HepG2 (cell line): ENCODE measurements at regions not wholly inside any gene's neighbourhood (a gene's known extent, or its start where the extent isn't known, plus 50 kb on each side); places are given as distances from the start of the nearest gene placed in this dataset.

ENCODE experiments used
- ATAC-seq: fragments of 200-7000 bp; cut with Tn5 transposase; 3 replicates; pipeline ENCODE4 v1.9.1; 2020; ENCODE audit warnings: mild to moderate bottlenecking, moderate library complexity
- BruUV-seq: library from RNA; stranded (reverse); fragments of 400-500 nt; replicated peaks from 2 replicates; lab custom pipeline; 2021; lab: Mats Ljungman, UMichigan
- CTCF ChIA-PET: fragments of 300-600 bp; formaldehyde crosslinking; extraction: SDS; loops from one replicate; lab custom pipeline; 2021; ENCODE audit warnings: low total read pairs, inconsistent platforms, low intra/inter-chr PET ratio; lab: Yijun Ruan, JAX
- POLR2A ChIA-PET: fragments of 350-600 bp; sonication (Branson Sonifier 250); formaldehyde crosslinking; loops from one replicate; lab custom pipeline; 2020; ENCODE audit warnings: antibody characterized with exemption, inconsistent platforms; lab: Yijun Ruan, JAX
- DNase-seq: peaks from one replicate; pipeline ENCODE4 v3.0.0-alpha.2; 2015; ENCODE audit warnings: low spot score
- FAIRE-seq: peaks from 3 replicates; lab custom pipeline; 2011; peaks lifted over from hg19 to GRCh38; lab: Jason Lieb, UNC
- H2AFZ ChIP-seq: one replicate; pipeline ENCODE4 v1.6.1; 2011; ENCODE audit warnings: low read length, inconsistent platforms
- H3K27ac ChIP-seq: fragments of 300-600 bp; 3 replicates; pipeline ENCODE4 v1.8.0; 2011; ENCODE audit warnings: mixed run types, mild to moderate bottlenecking, mixed read lengths, low read length, inconsistent platforms; ENCODE audit not compliant: insufficient read depth; ENCODE audit errors: extremely low read length
- H3K27me3 ChIP-seq, 2 experiments: fragments of 200-600 bp in 1 of 2; 2 replicates in 1 of 2; 3 replicates in 1 of 2; pipeline versions ENCODE4 v1.6.0 to v1.8.0; 2011; ENCODE audit warnings: low read length in 2 of 2, mild to moderate bottlenecking in 2 of 2, moderate library complexity in 2 of 2, inconsistent platforms in 1 of 2; ENCODE audit not compliant: insufficient read depth in 2 of 2, control insufficient read depth in 1 of 2
- H3K36me3 ChIP-seq, 2 experiments: fragments of 200-600 bp in 1 of 2; replicated peaks in 1 of 2; 2 replicates in 1 of 2; 3 replicates in 1 of 2; pipeline versions ENCODE4 v1.5.1 to v1.8.0; 2011; ENCODE audit warnings: low read length in 2 of 2, inconsistent platforms in 1 of 2; ENCODE audit not compliant: insufficient read depth in 2 of 2, control insufficient read depth in 1 of 2
- H3K4me1 ChIP-seq: 2 replicates; pipeline ENCODE4 v1.5.1; 2012; ENCODE audit warnings: low read length, inconsistent platforms; ENCODE audit not compliant: insufficient read depth
- H3K4me2 ChIP-seq: 2 replicates; pipeline ENCODE4 v1.6.0; 2011; ENCODE audit warnings: low read depth, low read length, inconsistent platforms
- H3K4me3 ChIP-seq, 3 experiments: fragments of 200-600 bp in 1 of 3; sonication (generic), shearing (Covaris generic) in 1 of 3; replicated peaks in 1 of 3; 2 replicates each; pipeline ENCODE4 v1.5.1; 2011 to 2016; ENCODE audit warnings: low read length in 3 of 3, inconsistent platforms in 2 of 3, low read depth in 2 of 3, mild to moderate bottlenecking in 2 of 3, control low read depth in 1 of 3, mixed read lengths in 1 of 3; ENCODE audit not compliant: insufficient read depth in 1 of 3
- H3K79me2 ChIP-seq: one replicate; pipeline ENCODE4 v1.6.1; 2011; ENCODE audit warnings: low read length, inconsistent platforms; ENCODE audit not compliant: insufficient read depth
- H3K9ac ChIP-seq: 2 replicates; pipeline ENCODE4 v1.6.0; 2011; ENCODE audit warnings: mild to moderate bottlenecking, low read depth, low read length, inconsistent platforms; ENCODE audit not compliant: insufficient read depth
- H3K9me3 ChIP-seq: 2 replicates; pipeline ENCODE4 v1.5.1; 2012; ENCODE audit warnings: mild to moderate bottlenecking, low read length
- H4K20me1 ChIP-seq: 2 replicates; pipeline ENCODE4 v1.6.0; 2011; ENCODE audit warnings: inconsistent platforms, mild to moderate bottlenecking, low read length, moderate library complexity; ENCODE audit not compliant: insufficient read depth
- ATF6 ChIP-seq: sonication (generic); formaldehyde crosslinking; conservative IDR thresholded peaks from 2 replicates; pipeline ENCODE4 v1.4.0; 2020; ENCODE audit warnings: missing genetic modification reagents
- FOSL2 ChIP-seq: sonication (generic); formaldehyde crosslinking; IDR thresholded peaks from 2 replicates; pipeline ENCODE4 v1.4.0; 2020; ENCODE audit warnings: missing genetic modification reagents
- KAT2B ChIP-seq: fragments of 150-350 bp; IDR thresholded peaks from 2 replicates; pipeline ENCODE4 v1.6.1; 2014; ENCODE audit warnings: low read depth, low read length, borderline replicate concordance
- MED8 ChIP-seq: sonication (generic); formaldehyde crosslinking; IDR thresholded peaks from 2 replicates; pipeline ENCODE4 v1.8.1; 2023; ENCODE audit warnings: mild to moderate bottlenecking, missing genetic modification reagents; ENCODE audit not compliant: insufficient replicate concordance
- NCOR1 ChIP-seq: fragments of 200-600 bp; sonication (generic); IDR thresholded peaks from 2 replicates; pipeline ENCODE4 v1.7.0; 2017; ENCODE audit warnings: antibody characterized with exemption, low read length, borderline replicate concordance
- SALL1 ChIP-seq: sonication (generic); formaldehyde crosslinking; IDR thresholded peaks from 2 replicates; pipeline ENCODE4 v1.8.0; 2022; ENCODE audit warnings: mild to moderate bottlenecking, missing genetic modification reagents
- SCMH1 ChIP-seq: sonication (generic); formaldehyde crosslinking; IDR thresholded peaks from 2 replicates; pipeline ENCODE4 v1.9.0; 2021; ENCODE audit warnings: missing genetic modification reagents, mild to moderate bottlenecking, borderline replicate concordance
- ZNF136 ChIP-seq: sonication (generic); formaldehyde crosslinking; IDR thresholded peaks from 2 replicates; pipeline ENCODE4 v1.8.1; 2022; ENCODE audit warnings: low read depth, mild to moderate bottlenecking, moderate library complexity, missing genetic modification reagents
- ZNF557 ChIP-seq: sonication (generic); formaldehyde crosslinking; IDR thresholded peaks from 2 replicates; pipeline ENCODE4 v1.4.0; 2020; ENCODE audit warnings: missing genetic modification reagents
- ZNF569 ChIP-seq: sonication (generic); formaldehyde crosslinking; IDR thresholded peaks from 2 replicates; pipeline ENCODE4 v1.5.0; 2020; ENCODE audit warnings: mild to moderate bottlenecking, missing genetic modification reagents, moderate library complexity, borderline replicate concordance
- ZNF891 ChIP-seq: sonication (generic); formaldehyde crosslinking; IDR thresholded peaks from 2 replicates; pipeline ENCODE4 v1.5.0; 2020; ENCODE audit warnings: mild to moderate bottlenecking, missing genetic modification reagents
- WGBS: methylation state at CpG from one replicate; pipeline ENCODE4 v1.1.6; 2017; ENCODE audit warnings: low lambda C conversion rate; 5-methylcytosine and 5-hydroxymethylcytosine counted together
- in situ Hi-C: cut with HindIII; loops from 2 replicates; pipeline ENCODE4 v1.10.0; 2017; ENCODE audit warnings: low pct_unique_long_range_greater_than_20kb; ENCODE audit not compliant: extremely low pct_ligation_motif_present
- intact Hi-C: fragments of 100-400 bp; cut with micrococcal nuclease; formaldehyde crosslinking; loops from one replicate; pipeline ENCODE4 v1.10.0; 2022; ENCODE audit not compliant: unreplicated experiment
- TF ChIP-seq, protein P1 (sequence below): sonication (generic); formaldehyde crosslinking; IDR thresholded peaks from 2 replicates; pipeline ENCODE4 v1.5.1; 2020; ENCODE audit warnings: mild to moderate bottlenecking, missing genetic modification reagents, moderate library complexity
- TF ChIP-seq, protein P2 (sequence below), 2 experiments: sonication (generic) in 1 of 2; formaldehyde crosslinking in 1 of 2; IDR thresholded peaks; 2 replicates each; pipeline versions ENCODE4 v1.4.0 to v1.6.1; 2018 to 2020; ENCODE audit warnings: missing genetic modification reagents in 2 of 2, borderline replicate concordance in 1 of 2, low read depth in 1 of 2, mild to moderate bottlenecking in 1 of 2, missing biosample characterization in 1 of 2
- TF ChIP-seq, protein P3 (sequence below): sonication (generic); formaldehyde crosslinking; IDR thresholded peaks from 2 replicates; pipeline ENCODE4 v1.9.0; 2021; ENCODE audit warnings: missing genetic modification reagents, mild to moderate bottlenecking, borderline replicate concordance

- TF ChIP-seq, protein P1, sequence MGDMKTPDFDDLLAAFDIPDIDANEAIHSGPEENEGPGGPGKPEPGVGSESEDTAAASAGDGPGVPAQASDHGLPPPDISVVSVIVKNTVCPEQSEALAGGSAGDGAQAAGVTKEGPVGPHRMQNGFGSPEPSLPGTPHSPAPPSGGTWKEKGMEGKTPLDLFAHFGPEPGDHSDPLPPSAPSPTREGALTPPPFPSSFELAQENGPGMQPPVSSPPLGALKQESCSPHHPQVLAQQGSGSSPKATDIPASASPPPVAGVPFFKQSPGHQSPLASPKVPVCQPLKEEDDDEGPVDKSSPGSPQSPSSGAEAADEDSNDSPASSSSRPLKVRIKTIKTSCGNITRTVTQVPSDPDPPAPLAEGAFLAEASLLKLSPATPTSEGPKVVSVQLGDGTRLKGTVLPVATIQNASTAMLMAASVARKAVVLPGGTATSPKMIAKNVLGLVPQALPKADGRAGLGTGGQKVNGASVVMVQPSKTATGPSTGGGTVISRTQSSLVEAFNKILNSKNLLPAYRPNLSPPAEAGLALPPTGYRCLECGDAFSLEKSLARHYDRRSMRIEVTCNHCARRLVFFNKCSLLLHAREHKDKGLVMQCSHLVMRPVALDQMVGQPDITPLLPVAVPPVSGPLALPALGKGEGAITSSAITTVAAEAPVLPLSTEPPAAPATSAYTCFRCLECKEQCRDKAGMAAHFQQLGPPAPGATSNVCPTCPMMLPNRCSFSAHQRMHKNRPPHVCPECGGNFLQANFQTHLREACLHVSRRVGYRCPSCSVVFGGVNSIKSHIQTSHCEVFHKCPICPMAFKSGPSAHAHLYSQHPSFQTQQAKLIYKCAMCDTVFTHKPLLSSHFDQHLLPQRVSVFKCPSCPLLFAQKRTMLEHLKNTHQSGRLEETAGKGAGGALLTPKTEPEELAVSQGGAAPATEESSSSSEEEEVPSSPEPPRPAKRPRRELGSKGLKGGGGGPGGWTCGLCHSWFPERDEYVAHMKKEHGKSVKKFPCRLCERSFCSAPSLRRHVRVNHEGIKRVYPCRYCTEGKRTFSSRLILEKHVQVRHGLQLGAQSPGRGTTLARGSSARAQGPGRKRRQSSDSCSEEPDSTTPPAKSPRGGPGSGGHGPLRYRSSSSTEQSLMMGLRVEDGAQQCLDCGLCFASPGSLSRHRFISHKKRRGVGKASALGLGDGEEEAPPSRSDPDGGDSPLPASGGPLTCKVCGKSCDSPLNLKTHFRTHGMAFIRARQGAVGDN (CRISPR knock-in tag): no peak
- no peak for TF ChIP-seq FOSL2 (CRISPR knock-in tag)
Observed at GRCh38 chr5:51047369-51047768, 335.9 kb upstream of the ISL1 start (continued).

DNA sequence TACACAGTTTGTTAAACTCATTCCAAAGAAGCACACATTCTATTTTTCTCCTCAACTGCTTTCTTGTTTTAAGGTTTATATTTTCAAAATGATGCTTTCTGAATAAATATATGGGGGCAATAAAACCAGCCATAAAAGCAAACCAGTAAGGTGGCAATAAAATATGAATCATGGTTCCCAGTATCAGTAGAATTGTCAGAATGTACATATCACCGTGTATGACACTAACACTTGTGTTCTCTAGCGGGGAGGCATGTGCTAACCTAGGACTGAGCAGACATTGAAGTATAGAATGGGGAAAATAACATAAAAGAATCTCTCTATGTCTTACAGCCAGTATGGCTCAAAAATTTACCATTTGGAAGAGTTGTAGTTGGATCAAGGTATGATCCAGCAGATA is 329.9 kb upstream of the ISL1 start:
- Histone ChIP-seq H3K9ac (no peak overlapping the region), H3K9me3 (no peaks in the 10 kb centered on the region), H3K4me1 (no peaks in the 10 kb centered on the region), H3K4me3 (no peak overlapping the region), H3K36me3 (no peaks in the 10 kb centered on the region), H4K20me1 (no peaks in the 10 kb centered on the region), H3K4me2 (no peak overlapping the region), H3K79me2 (no peaks in the 10 kb centered on the region), H2AFZ (no peak overlapping the region), H3K27ac (no peak overlapping the region), H3K27me3 (no peaks in the 10 kb centered on the region)
- WGBS: 3% methylated on average over 2 of the region's 2 CpGs
- TF ChIP-seq SCMH1 (CRISPR knock-in tag) (no peak), ZNF569 (CRISPR knock-in tag) (no peak), ATF6 (CRISPR knock-in tag) (no peak), SALL1 (no peak), NCOR1 (no peak), KAT2B (no peak), ZNF891 (CRISPR knock-in tag) (no peak), ZNF557 (CRISPR knock-in tag) (no peak), MED8 (CRISPR knock-in tag) (no peak), ZNF136 (CRISPR knock-in tag) (no peak)
- TF ChIP-seq, protein P2, sequence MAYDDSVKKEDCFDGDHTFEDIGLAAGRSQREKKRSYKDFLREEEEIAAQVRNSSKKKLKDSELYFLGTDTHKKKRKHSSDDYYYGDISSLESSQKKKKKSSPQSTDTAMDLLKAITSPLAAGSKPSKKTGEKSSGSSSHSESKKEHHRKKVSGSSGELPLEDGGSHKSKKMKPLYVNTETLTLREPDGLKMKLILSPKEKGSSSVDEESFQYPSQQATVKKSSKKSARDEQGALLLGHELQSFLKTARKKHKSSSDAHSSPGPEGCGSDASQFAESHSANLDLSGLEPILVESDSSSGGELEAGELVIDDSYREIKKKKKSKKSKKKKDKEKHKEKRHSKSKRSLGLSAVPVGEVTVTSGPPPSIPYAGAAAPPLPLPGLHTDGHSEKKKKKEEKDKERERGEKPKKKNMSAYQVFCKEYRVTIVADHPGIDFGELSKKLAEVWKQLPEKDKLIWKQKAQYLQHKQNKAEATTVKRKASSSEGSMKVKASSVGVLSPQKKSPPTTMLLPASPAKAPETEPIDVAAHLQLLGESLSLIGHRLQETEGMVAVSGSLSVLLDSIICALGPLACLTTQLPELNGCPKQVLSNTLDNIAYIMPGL (CRISPR knock-in tag; IDR thresholded peaks at IDR 0.05; ENCODE audit: borderline replicate concordance in 1 of 2, low read depth in 1 of 2): no peak
- TF ChIP-seq, protein P3, sequence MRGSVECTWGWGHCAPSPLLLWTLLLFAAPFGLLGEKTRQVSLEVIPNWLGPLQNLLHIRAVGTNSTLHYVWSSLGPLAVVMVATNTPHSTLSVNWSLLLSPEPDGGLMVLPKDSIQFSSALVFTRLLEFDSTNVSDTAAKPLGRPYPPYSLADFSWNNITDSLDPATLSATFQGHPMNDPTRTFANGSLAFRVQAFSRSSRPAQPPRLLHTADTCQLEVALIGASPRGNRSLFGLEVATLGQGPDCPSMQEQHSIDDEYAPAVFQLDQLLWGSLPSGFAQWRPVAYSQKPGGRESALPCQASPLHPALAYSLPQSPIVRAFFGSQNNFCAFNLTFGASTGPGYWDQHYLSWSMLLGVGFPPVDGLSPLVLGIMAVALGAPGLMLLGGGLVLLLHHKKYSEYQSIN (CRISPR knock-in tag): no peak
- no TSS peak for BruUV-seq
- ChIA-PET CTCF (no interaction called here), POLR2A (no interaction called here)
- DNase-seq: no peak
- intact Hi-C loops (no loop called here), in situ Hi-C loops (no loop called here)
- no peak for ATAC-seq
- FAIRE-seq: no peak
